AG04449 (cell line): ENCODE measurements at regions not wholly inside any gene's neighbourhood (a gene's known extent, or its start where the extent isn't known, plus 50 kb on each side); places are given as distances from the start of the nearest gene placed in this dataset.
A peak's percentile ranks its signal among the peaks of the same experiment; 100 is the strongest.
"Not testable (repeated sequence)": the region's sequence is repeated elsewhere in the genome, so short reads cannot be mapped to it uniquely, and the experiment has no call there.

Experiments
- CTCF ChIA-PET: fragments of 350-600 bp; formaldehyde crosslinking; extraction: SDS; loops from one replicate; lab custom pipeline; 2021; ENCODE audit warnings: antibody characterized with exemption; lab: Yijun Ruan, JAX
- POLR2A ChIA-PET: fragments of 400-600, 350-600 bp; formaldehyde crosslinking; extraction: SDS; loops from one replicate; lab custom pipeline; 2020; ENCODE audit warnings: antibody characterized with exemption, inconsistent platforms; lab: Yijun Ruan, JAX
- DNase-seq: peaks from one replicate; pipeline ENCODE4 v3.0.0-alpha.2; 2010; ENCODE audit warnings: low read depth, low spot score
- H3K4me3 ChIP-seq: 2 replicates; pipeline ENCODE4 v1.5.1; 2011; ENCODE audit warnings: low read depth, mild to moderate bottlenecking, control low read depth, low read length
- TF ChIP-seq, protein P1 (sequence below): IDR thresholded peaks from one replicate; pipeline ENCODE4 v1.5.1; 2011; ENCODE audit warnings: mild to moderate bottlenecking, moderate library complexity, low read length, control low read depth, inconsistent platforms; ENCODE audit not compliant: insufficient read depth; ENCODE audit errors: missing control alignments

DNA sequence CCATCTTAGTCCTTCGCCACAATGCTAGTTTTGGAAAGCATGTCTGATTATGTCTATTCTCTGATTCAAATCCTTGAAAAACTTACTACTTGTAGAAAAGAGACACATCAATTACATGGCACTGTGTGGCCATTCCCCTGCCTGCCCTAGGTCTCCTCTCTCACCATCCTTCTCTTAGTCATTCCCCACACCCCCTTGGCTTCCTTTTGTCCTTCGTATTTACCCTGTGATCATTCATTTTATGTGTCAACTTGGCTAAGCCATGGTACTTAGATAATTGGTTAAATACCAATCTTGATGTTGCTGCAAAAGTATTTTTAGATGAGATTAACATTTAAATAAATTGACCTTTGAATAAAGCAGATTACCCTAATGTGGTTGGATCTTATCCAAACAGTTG is 122.9 kb upstream of the CDH11 start:
- H3K4me3 ChIP-seq, result no peak overlapping the region
- POLR2A ChIA-PET, result no interaction called here
- TF ChIP-seq, protein P1, sequence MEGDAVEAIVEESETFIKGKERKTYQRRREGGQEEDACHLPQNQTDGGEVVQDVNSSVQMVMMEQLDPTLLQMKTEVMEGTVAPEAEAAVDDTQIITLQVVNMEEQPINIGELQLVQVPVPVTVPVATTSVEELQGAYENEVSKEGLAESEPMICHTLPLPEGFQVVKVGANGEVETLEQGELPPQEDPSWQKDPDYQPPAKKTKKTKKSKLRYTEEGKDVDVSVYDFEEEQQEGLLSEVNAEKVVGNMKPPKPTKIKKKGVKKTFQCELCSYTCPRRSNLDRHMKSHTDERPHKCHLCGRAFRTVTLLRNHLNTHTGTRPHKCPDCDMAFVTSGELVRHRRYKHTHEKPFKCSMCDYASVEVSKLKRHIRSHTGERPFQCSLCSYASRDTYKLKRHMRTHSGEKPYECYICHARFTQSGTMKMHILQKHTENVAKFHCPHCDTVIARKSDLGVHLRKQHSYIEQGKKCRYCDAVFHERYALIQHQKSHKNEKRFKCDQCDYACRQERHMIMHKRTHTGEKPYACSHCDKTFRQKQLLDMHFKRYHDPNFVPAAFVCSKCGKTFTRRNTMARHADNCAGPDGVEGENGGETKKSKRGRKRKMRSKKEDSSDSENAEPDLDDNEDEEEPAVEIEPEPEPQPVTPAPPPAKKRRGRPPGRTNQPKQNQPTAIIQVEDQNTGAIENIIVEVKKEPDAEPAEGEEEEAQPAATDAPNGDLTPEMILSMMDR, result no peak
- CTCF ChIA-PET, result no interaction called here
- DNase-seq, result no peak

DNA sequence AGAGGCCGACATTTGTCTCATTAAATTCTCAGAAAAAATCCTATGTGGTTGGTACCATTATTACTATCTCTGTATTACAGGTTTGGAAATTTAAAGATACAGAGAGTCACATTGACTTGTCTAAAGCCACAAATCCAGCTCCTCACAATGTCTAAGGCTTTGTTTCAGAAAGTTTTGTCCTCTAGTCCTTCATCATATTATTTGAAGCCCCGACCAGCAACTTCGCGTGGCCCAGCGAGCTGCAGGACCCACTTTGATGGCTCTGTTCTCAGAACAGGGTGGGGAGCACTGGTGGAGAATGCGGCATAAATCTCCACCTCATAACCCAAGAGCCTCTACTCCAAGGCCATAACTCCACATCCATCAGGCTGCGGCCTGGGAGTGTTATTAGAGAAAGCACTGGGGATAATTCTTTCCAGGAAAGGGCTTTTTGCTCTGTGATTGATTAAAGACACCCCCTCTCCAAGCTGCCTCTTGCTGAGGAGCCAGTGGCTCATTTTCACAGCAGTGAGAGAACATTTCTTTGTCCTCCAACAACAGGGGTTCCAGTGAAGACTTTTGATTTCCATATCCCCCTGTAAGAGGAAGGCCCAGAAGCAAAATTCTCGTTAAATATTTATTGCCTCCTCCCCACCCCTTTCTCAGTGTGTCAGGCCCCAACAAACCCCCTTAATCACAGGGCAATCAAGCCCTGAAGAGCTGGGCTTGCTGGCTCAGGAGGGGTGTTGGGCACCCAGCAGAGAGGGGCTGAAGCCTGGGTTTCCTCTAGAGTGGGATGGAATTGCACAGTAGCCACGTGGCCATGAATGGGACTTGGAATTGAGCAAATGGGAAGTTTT is 113.7 kb upstream of the CDH11 start:
- TF ChIP-seq, protein P1, result no peak
- no peak overlapping the region for H3K4me3 ChIP-seq
- POLR2A ChIA-PET, result no interaction called here
- no peak for DNase-seq
- CTCF ChIA-PET, result no interaction called here

DNA sequence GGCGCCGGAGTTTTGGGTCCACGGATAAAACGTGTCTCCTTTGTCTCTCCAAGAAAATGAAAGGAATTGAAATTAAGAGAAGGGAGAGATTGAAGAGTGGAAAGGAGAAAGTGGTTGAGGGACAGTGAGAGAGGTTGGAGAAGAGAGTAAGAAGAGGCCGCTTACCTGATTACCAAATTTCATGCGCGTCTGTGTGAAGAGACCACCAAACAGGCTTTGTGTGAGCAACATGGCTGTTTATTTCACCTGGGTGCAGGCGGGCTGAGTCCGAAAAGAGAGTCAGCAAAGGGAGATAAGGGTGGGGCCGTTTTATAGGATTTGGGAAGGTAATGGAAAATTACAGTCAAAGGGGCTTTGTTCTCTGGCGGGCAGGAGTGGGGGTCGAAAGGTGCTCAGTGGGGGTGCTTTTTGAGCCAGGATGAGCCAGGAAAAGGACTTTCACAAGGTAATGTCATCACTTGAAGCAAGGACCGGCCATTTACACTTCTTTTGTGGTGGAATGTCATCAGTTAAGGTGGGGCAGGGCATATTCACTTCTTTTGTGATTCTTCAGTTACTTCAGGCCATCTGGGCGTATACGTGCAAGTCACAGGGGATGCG is 113.0 kb upstream of the CDH11 start:
- POLR2A ChIA-PET, CTCF ChIA-PET, DNase-seq, H3K4me3 ChIP-seq: not testable (repeated sequence)

DNA sequence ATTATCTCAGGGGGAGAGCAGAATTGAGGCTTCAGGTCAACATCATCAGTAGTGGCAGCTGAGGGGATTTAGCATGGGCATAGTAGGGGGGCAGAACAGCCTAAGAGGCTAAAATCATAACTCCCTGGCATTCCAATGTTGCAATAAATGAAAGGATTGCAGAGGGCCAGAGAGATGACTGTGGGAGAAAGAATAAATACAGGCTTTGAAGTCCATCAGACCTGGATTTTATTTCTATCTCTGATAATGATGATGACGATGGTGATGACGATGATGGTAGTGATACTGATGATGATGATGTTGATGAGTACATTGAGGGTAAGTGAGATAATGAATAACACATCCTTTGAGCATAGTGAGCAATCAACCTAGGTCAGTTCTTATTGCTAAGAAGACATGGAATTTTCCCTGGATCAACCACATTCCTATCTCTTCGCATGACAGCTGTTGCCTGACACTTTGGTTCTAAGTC is 107.4 kb upstream of the CDH11 start:
- H3K4me3 ChIP-seq, result no peak overlapping the region
- TF ChIP-seq, protein P1, result no peak
- POLR2A ChIA-PET, result no interaction called here
- DNase-seq, result peak; percentile 55
- CTCF ChIA-PET, result no interaction called here

DNA sequence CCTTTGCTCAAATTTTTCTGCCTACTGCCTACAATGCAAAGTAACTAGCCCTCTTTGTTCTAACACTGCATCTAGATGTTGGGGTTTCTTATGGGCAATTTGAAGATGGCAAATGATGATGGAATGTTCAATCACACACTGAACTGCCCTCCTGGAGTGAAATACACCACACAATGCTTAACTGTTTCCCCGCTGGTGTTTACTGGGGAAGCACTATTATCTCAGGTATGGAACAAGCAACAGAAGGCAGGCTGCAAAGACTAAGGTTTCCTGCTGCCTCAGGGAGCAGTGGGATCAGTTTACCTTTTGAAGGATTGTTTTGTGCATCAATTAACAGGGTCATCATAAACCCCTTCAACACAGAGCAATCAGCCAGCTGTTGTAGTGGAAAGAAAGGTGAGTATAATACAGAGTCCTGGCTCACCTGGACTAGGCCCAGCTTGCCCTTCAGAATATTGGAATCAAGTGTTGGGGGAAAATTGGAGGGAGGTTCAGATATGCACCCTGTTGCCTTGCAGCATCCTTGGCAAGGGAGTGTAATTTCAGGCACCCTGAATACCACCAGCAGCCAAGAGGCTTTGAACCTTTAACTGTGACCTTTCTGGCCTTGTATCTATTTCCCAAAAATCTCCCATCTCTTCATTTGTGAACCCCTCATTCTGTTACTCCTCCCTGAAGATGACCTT is 105.4 kb upstream of the CDH11 start:
- ChIA-PET CTCF (no interaction called here), POLR2A (no interaction called here)
- H3K4me3 ChIP-seq, result no peak overlapping the region
- TF ChIP-seq, protein P1, result no peak
- DNase-seq, result no peak

DNA sequence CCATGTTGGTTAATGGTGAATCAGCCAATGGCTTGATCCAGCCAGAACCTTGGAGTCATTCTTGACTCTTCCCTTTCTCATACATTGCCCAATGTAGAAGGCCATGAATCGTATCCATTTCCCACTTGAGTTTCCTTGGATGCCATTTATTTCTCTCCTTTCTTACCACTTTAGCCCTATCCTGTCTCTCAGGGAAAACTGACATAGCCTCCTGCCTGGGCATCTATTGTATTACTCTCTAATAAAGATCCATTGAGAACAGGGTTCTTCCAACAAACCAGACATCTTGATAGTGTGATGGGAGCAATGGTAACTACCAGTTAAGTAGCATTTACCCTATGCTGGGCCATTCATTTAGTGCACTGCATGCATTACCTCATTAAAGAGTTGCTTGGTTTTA is 104.2 kb upstream of the CDH11 start:
- ChIA-PET POLR2A (interaction anchor here (0.6 kb wide), 1 partner anchor 223 kb away, joined by 3 read pairs; no protein-coding TSS in a partner anchor), CTCF (no interaction called here)
- DNase-seq, result no peak
- no peak overlapping the region for H3K4me3 ChIP-seq
- TF ChIP-seq, protein P1, result no peak
